HG02798 (cell line): ENCODE measurements at regions not wholly inside any gene's neighbourhood (a gene's known extent, or its start where the extent isn't known, plus 50 kb on each side); places are given as distances from the start of the nearest gene placed in this dataset.

ENCODE experiments used
- ATAC-seq: cut with Tn5 transposase; IDR thresholded peaks from one replicate; pipeline ENCODE4 v1.9.1; 2021; ENCODE audit warnings: mild to moderate bottlenecking; ENCODE audit not compliant: unreplicated experiment, poor library complexity

DNA sequence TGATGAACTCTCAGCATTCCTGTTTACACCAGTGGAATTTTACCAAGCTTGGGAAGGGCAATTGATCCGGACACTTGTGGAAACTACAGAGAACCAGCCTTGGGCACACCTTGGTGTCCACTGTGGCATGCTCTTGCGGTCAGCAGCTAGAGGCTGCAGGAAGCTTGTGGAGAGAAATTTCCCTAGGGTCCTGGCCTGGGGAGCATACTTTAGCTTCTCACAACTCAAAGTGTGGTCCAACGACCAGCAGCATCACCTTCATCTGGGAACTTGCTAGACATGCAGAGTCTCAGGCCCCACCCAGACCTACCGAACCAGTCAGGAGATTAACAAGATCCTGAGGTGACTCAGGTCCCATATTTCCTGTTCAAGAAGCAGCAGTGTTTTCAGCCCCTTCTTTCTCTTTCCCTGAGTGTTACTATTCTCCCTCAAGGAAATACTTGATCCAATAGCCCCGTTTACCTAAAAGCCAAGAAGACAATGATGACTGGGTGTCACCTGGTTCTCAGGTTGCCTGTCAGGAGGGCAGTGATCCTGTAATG is 55.7 kb upstream of the KCNE2 start:
- ATAC-seq: no peak

DNA sequence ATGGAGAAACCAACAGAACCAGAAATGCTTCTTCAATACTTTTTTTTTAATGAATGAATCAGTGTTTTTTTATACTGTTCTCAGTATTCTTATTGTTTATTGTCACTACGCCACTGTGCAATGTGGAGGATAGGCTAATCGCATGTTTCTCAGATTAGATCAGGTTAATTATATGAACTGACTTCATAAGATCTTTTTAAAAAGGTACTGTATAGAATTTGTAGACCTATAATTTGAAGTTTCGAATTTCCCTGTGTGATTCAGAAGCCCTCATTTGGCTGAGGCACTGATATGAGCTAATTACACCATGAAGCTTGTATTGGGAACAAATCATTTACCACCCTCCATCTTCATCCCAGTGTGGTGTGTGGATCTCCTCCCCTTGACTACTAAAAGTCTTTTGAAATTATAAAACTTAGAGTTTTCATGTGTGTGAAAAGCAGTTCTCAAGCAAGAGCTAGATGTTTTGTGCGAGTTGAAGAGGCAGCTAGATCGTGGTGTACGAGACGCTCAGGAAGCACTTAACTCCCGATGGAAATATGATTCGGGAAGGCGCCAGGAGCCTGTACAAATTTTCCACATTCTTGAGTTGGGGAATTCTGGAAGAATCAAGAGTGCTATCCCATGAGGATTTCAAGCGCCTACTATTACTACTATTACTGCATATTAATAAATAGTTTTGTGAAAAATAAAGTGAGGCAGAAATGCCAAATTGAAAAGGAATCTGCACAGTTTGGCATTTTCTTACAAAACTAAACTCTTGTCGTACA is 52.1 kb upstream of the KCNE2 start:
- ATAC-seq: no peak

DNA sequence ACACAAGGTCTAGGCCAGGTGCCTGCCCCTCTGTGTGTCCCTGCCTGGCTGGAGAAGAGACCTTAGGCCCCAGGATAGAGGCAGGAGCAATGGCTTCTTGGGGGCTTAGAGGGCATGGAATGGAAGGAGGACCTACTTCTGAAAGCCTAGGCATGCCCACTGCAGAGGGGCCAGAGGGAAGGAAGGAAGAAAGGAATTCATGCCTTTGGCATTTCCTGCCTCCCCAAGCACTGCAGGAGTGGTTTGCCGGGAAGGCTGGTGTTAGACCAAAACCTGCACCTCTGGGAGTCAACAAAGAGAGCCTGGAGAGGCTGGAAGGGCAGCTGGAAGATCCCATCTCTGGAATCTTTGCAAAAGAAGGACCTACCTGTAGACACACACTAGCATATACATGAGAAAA is 50.7 kb upstream of the KCNE2 start:
- ATAC-seq: no peak
